ENCODE measurements at regions not wholly inside any gene's neighbourhood (a gene's known extent, or its start where the extent isn't known, plus 50 kb on each side); places are given as distances from the start of the nearest gene placed in this dataset.

- H3K27ac ChIP-seq (ENCODE audit: low read depth, low read length, poor library complexity, severe bottlenecking) = no peak overlapping the region
Measured at GRCh38 chr5:8843771-8844170, 702.1 kb downstream of the SEMA5A start.

GRCh38 chr5:8844206-8844605, 701.7 kb downstream of the SEMA5A start:
- H3K4me2 ChIP-seq (ENCODE audit: low read length) = no peak overlapping the region
- H3K79me2 ChIP-seq (ENCODE audit: insufficient read depth, low read length) = no peaks in the 10 kb centered on the region
- TF ChIP-seq CTCF (IDR thresholded peaks at IDR 0.05; ENCODE audit: low read length) (no peak), EZH2 (IDR thresholded peaks at IDR 0.05; ENCODE audit: borderline replicate concordance, low read length) (no peak)
- H3K27me3 ChIP-seq (ENCODE audit: insufficient read depth, low read length) = no peaks in the 10 kb centered on the region
- no peaks in the 10 kb centered on the region for H3F3A ChIP-seq (ENCODE audit: insufficient read depth, low read length)
- H4K20me1 ChIP-seq (ENCODE audit: insufficient read depth, low read length) = no peaks in the 10 kb centered on the region
- no peaks in the 10 kb centered on the region for H3K36me3 ChIP-seq (ENCODE audit: insufficient read depth, low read length)
- H2AFZ ChIP-seq (ENCODE audit: low read length) = no peak overlapping the region
- H3K4me1 ChIP-seq (ENCODE audit: insufficient read depth, low read length, severe bottlenecking) = no peaks in the 10 kb centered on the region
- H3K4me3 ChIP-seq (ENCODE audit: low read depth, low read length, poor library complexity, severe bottlenecking) = no peak overlapping the region
- no peak overlapping the region for H3K9ac ChIP-seq (ENCODE audit: low read length)
- no peak overlapping the region for H3K27ac ChIP-seq (ENCODE audit: low read depth, low read length, poor library complexity, severe bottlenecking)
- no peaks in the 10 kb centered on the region for H3K9me3 ChIP-seq (ENCODE audit: low read length)
- H3K9me2 ChIP-seq (ENCODE audit: low read depth, low read length) = no peaks in the 10 kb centered on the region

More at GRCh38 chr5:8843771-8844170, 702.1 kb downstream of the SEMA5A start:
- H3K79me2 ChIP-seq (ENCODE audit: insufficient read depth, low read length) = no peaks in the 10 kb centered on the region
- no peak for TF ChIP-seq CTCF (IDR thresholded peaks at IDR 0.05; ENCODE audit: low read length)
- no peak for TF ChIP-seq EZH2 (IDR thresholded peaks at IDR 0.05; ENCODE audit: borderline replicate concordance, low read length)
- H3K4me3 ChIP-seq (ENCODE audit: low read depth, low read length, poor library complexity, severe bottlenecking) = no peak overlapping the region
- H3K4me1 ChIP-seq (ENCODE audit: insufficient read depth, low read length, severe bottlenecking) = no peaks in the 10 kb centered on the region
- no peaks in the 10 kb centered on the region for H3K36me3 ChIP-seq (ENCODE audit: insufficient read depth, low read length)
- H3K9me3 ChIP-seq (ENCODE audit: low read length) = no peaks in the 10 kb centered on the region
- no peaks in the 10 kb centered on the region for H3K9me2 ChIP-seq (ENCODE audit: low read depth, low read length)
- H4K20me1 ChIP-seq (ENCODE audit: insufficient read depth, low read length) = no peaks in the 10 kb centered on the region
- no peak overlapping the region for H2AFZ ChIP-seq (ENCODE audit: low read length)
- no peak overlapping the region for H3K9ac ChIP-seq (ENCODE audit: low read length)
- no peaks in the 10 kb centered on the region for H3K27me3 ChIP-seq (ENCODE audit: insufficient read depth, low read length)
- H3F3A ChIP-seq (ENCODE audit: insufficient read depth, low read length) = no peaks in the 10 kb centered on the region
- no peak overlapping the region for H3K4me2 ChIP-seq (ENCODE audit: low read length)

- H3K4me2 ChIP-seq (ENCODE audit: low read length) = no peak overlapping the region
- H3K27ac ChIP-seq (ENCODE audit: low read depth, low read length, poor library complexity, severe bottlenecking) = no peak overlapping the region
- no peaks in the 10 kb centered on the region for H4K20me1 ChIP-seq (ENCODE audit: insufficient read depth, low read length)
- H3K9ac ChIP-seq (ENCODE audit: low read length) = no peak overlapping the region
- H3K27me3 ChIP-seq (ENCODE audit: insufficient read depth, low read length) = no peaks in the 10 kb centered on the region
- no peak overlapping the region for H3K4me3 ChIP-seq (ENCODE audit: low read depth, low read length, poor library complexity, severe bottlenecking)
- no peaks in the 10 kb centered on the region for H3K4me1 ChIP-seq (ENCODE audit: insufficient read depth, low read length, severe bottlenecking)
- no peak overlapping the region for H2AFZ ChIP-seq (ENCODE audit: low read length)
- H3K9me3 ChIP-seq (ENCODE audit: low read length) = no peaks in the 10 kb centered on the region
- H3F3A ChIP-seq (ENCODE audit: insufficient read depth, low read length) = no peaks in the 10 kb centered on the region
- no peaks in the 10 kb centered on the region for H3K79me2 ChIP-seq (ENCODE audit: insufficient read depth, low read length)
- H3K9me2 ChIP-seq (ENCODE audit: low read depth, low read length) = no peaks in the 10 kb centered on the region
- TF ChIP-seq EZH2 (IDR thresholded peaks at IDR 0.05; ENCODE audit: borderline replicate concordance, low read length) = no peak
- no peak for TF ChIP-seq CTCF (IDR thresholded peaks at IDR 0.05; ENCODE audit: low read length)
- H3K36me3 ChIP-seq (ENCODE audit: insufficient read depth, low read length) = no peaks in the 10 kb centered on the region
Measured at GRCh38 chr5:8844847-8845246, 701.0 kb downstream of the SEMA5A start.

Measured in OCI-LY1 (cell line).